Retinal pigment epithelial cell (primary cell): ENCODE measurements at regions not wholly inside any gene's neighbourhood (a gene's known extent, or its start where the extent isn't known, plus 50 kb on each side); places are given as distances from the start of the nearest gene placed in this dataset.

Experiments
- DNase-seq: peaks from one replicate; pipeline ENCODE4 v3.0.0-alpha.2; 2010; ENCODE audit warnings: low read depth
- H3K4me3 ChIP-seq: 2 replicates; pipeline ENCODE4 v1.5.1; 2011; ENCODE audit warnings: mild to moderate bottlenecking, low read length, control low read depth, moderate library complexity
- CTCF ChIP-seq: conservative IDR thresholded peaks from 2 replicates; pipeline ENCODE4 v1.5.1; 2011; ENCODE audit warnings: low read depth, low read length, control low read depth, inconsistent platforms

- TF ChIP-seq CTCF = no peak
- DNase-seq = no peak
- no peak overlapping the region for H3K4me3 ChIP-seq
These were observed 468.4 kb upstream of the HNRNPA3 start for GRCh38 chr2:176744146-176744545.

GRCh38 chr2:176745543-176746200 is 466.9 kb upstream of the HNRNPA3 start:
- H3K4me3 ChIP-seq = no peak overlapping the region
- TF ChIP-seq CTCF = no peak
- DNase-seq = no peak

DNA sequence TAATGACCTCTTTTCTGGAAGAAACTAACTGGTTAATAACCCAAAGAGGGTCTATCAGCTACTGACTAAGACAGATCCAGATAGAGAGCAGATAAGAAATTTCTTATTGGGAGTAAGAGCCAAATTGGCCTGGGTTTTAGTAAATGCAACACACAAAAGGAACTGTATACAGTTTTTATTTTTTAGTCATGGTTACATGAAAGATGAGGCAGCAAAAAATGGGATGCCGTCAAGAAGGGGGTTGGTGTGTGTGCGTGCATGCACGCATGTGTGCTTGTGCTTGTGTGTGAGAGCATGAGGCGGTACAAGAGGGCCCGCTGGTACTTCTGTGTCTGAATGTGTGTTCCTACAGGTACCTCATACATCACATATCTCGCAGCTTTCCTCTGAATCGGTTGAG is 466.2 kb upstream of the HNRNPA3 start:
- DNase-seq = no peak
- no peak for TF ChIP-seq CTCF
- H3K4me3 ChIP-seq = no peak overlapping the region

DNA sequence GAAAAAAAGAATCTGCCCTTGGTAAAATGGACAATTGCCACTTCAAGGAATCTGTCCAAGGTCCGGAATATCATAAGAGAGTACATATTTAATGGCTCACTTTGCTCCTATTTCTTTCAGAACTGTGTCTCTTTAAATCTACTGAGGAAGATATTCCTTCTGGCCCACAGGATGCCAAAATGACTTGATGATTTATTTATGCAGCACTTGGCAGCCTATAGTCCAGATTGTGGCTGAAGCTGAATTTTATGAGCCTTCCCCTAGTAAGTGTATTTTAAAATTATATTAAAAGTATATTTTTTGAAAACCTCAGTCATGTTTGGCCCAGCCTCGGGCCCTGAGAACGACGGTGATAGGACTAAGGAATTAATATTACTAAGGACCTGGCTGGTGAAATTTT is 465.1 kb upstream of the HNRNPA3 start:
- TF ChIP-seq CTCF = no peak
- no peak for DNase-seq
- no peak overlapping the region for H3K4me3 ChIP-seq

- DNase-seq = no peak
- no peak for TF ChIP-seq CTCF
- H3K4me3 ChIP-seq = no peak overlapping the region
These were observed 464.7 kb upstream of the HNRNPA3 start for GRCh38 chr2:176747928-176748327.

DNA sequence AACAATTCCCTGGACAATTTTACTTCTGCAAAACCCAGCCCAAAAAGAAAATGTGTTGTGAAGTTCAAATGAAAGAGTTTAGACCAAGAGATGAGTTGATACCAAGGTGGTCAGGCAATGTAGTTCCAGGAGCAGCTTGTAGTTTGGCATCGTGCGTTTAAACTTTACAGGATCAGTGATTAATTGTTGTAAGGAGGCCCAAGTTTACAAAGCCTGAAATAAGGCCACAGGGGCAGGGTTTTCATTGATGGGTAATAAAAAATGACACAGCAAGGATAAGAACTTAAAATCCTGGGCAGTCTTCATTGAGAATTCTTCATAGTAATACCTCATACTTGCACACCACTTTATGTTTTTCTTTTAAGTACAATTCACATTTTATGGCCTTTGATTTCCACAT is 463.9 kb upstream of the HNRNPA3 start:
- H3K4me3 ChIP-seq = no peak overlapping the region
- DNase-seq = no peak
- TF ChIP-seq CTCF = no peak
